DMS53 treated with DMSO at 0.1 percent for 48 hours (cell line): ENCODE measurements at regions not wholly inside any gene's neighbourhood (a gene's known extent, or its start where the extent isn't known, plus 50 kb on each side); places are given as distances from the start of the nearest gene placed in this dataset.
"Not testable (repeated sequence)": the region's sequence is repeated elsewhere in the genome, so short reads cannot be mapped to it uniquely, and the experiment has no call there.

Experiments
- DNase-seq: peaks from one replicate; lab custom pipeline; 2025; ENCODE audit not compliant: unreplicated experiment; lab: John Stamatoyannopoulos, UW

GRCh38 chr4:154982187-154983047 lies 201.3 kb downstream of the RBM46 start:
- peak; percentile 55 for DNase-seq

- DNase-seq = no peak
Measured at GRCh38 chr4:154983714-154984113, 202.6 kb downstream of the RBM46 start.

GRCh38 chr4:154984148-154984547 lies 203.1 kb downstream of the RBM46 start:
- no peak for DNase-seq

DNA sequence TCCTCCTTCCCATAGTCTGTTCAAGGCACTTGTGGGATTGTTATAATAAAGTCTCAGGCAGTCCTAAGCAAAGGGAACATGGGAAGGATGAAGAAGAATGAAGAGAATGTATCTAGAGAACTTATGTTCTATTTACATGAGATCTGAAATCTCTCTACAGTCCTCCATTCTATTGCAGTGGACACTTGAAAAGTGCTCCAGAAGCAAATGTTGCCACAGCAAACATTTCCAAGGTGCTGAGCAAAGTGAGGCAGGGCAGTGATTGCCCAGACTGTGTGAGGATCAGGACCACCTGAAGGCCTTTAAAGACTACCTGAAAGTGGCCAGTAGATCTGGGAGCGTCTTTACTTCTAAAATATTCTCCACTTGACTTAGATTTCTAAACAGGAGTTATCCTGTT lies 203.5 kb downstream of the RBM46 start:
- DNase-seq = no peak

- DNase-seq = no peak
Measured at GRCh38 chr4:154985673-154986072, 204.6 kb downstream of the RBM46 start.

- no peak for DNase-seq
Measured at GRCh38 chr4:154988511-154988910, 207.4 kb downstream of the RBM46 start.

DNA sequence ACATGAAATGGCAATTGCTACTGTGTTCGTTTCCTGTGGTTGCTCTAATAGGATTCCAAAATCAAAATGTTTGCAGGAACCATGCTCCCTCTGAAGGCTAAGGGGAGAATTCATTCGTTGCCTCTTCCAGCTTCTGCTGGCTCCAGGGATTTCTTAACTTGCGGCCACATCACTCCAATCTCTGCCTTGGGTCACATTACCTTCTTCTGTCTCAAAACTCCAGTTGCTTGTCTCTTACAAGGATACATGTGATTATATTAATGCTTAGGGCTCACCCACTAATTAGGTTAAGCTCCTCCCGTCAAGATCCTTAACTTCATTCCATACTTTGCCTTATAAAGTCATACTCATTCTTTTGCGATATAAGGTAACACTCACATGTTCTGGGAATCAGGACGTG lies 208.4 kb downstream of the RBM46 start:
- DNase-seq = no peak

GRCh38 chr4:154997866-154998265 lies 210.6 kb upstream of the NPY2R start:
- not testable (repeated sequence) for DNase-seq

GRCh38 chr4:154998284-154998683 lies 210.2 kb upstream of the NPY2R start:
- no peak for DNase-seq

- no peak for DNase-seq
Measured at GRCh38 chr4:154998773-154999172, 209.7 kb upstream of the NPY2R start.

DNA sequence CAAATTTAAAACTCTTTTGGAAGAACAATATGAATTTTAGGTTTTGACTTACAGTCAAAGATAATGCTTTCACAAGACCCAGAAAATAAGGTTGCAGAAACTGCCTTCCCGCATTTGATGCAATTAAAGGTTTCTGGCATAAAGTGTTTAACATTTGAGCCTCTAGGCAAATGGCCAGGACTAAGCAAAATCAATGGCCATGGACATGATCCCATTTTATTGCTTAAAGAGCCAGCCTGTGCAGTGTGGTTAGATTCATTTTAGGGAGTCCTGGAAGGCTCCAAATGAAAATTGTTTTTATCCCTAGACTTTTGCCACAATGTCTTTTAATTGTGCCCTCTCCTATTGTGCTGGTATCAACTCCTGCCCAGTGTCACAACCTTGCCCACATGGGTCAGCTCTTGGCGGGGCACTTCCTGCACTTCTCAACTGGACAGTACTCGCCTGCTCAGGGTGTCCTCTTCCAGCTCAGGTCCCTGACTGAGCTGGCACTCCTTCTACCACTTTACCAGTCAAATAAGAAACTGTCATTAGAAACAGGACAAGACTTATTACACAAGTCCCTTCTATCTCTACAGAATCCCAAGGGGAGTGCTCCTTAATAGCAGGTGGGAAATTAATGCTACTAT lies 208.4 kb upstream of the NPY2R start:
- DNase-seq = no peak

DNA sequence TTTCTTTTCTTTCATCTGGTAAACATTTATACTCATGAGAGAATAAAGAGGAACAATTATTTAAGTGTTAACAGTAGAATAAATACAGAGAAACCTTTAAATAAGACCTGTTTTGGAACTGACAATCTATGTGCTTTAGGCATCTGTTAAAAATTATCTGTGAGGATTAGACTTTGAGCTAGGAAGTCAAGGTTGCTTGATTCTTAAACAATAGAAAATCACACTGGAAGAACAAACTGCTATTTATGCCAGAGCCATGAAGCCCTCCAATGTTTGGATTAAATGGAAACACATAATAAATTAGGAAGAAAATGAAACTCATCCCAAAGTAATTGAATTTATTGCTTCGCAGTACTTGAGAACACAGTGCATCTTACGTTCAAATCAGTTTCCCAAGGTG lies 207.2 kb upstream of the NPY2R start:
- DNase-seq = no peak

DNA sequence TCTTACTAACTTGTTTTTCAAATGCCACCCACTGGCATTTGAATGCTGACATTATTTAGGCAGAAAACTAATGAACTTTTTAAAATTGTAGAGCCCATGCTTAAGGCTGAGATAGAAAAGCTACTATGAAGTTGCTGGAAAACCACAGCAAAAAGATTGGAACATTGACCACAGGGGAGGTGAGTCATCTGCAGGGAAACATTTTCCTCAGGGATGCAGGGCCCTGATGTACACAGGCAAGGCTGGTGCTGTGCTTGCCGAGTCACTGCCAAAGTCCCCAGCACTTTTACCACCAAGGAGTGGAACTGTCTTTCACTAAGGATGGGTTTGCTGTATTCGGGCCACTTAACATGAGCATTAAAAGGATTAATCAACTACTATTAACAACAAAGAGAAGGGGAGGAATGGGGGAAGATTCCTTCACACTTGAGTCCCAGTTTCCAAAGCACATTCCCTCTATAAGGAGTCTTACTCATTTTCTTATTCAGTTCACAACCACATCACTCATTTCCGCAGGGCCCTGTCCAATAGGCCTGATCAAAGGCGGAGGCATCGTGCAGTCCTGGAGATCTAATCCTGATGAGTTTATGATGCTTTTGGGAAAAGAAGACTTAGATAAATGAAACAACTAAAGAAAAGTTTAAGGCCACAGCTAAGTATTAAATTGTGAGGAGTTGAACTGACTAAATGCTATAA lies 202.9 kb upstream of the NPY2R start:
- no peak for DNase-seq

DNA sequence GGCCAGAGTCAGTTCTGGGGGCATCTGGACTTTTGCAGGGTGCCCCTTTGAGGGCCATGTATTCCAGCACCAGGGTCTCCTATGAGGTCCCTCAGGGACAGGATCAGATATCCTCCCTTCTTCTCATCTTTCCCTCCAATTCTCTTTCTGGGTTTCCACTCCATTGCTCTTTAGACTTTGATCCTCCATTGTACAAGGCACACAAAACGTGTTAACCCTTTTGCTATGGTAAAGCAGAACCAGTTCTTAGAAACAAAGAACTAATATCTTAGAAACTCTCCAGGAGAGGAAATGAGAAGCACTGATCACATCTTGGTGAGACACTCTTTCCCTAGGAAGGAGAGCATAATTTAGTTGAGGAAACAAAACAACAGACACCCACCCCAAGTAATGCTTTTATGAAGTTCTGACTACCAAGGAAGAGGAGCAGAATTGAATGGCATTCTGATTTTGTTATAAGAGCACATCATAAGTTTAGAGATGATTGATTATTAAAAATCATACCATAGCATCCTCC lies 200.7 kb upstream of the NPY2R start:
- DNase-seq = no peak

- DNase-seq = no peak
Measured at GRCh38 chr4:155008389-155008788, 200.0 kb upstream of the NPY2R start.

- no peak for DNase-seq
Measured at GRCh38 chr4:155009288-155009687, 199.1 kb upstream of the NPY2R start.

GRCh38 chr4:155010376-155010775 lies 198.1 kb upstream of the NPY2R start:
- no peak for DNase-seq

- DNase-seq = no peak
Measured at GRCh38 chr4:155011163-155011780, 197.2 kb upstream of the NPY2R start.

GRCh38 chr4:155012469-155012868 lies 196.0 kb upstream of the NPY2R start:
- no peak for DNase-seq

- DNase-seq = no peak
Measured at GRCh38 chr4:155017426-155017825, 191.0 kb upstream of the NPY2R start.

DNA sequence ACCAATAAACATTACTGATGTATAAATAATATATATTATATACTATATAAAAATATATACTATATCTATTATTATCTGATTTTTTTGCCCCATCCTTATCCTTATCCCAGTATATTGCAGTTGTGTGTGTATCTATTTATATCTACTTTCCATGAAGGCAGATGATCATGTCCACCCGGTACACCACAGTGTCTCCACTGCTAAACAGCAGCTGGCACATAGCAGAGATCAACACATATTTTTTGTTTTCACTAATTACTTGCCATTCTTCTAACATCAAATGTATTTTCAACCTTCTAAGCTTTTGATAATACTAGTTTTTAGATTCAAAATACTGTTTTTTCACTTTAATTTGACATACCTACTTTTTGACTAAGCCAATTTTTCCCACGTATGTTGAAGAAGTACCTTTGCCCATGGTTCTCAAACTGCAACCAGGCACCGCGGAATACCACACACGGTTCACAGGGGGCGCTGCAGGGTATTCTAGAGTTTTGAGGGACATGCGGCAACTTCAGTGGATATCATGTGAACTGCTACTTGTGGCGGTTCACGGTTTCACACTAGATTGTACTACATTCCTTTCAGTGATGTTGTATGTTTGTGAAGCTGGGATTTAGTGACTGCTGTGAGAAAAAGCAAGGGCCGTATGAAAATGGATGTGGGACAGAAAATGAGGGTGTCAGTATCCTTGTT lies 182.5 kb upstream of the NPY2R start:
- DNase-seq = peak; percentile 1
